NCI-H526 (cell line): ENCODE measurements at regions not wholly inside any gene's neighbourhood (a gene's known extent, or its start where the extent isn't known, plus 50 kb on each side); places are given as distances from the start of the nearest gene placed in this dataset.
"Not testable (repeated sequence)": the region's sequence is repeated elsewhere in the genome, so short reads cannot be mapped to it uniquely, and the experiment has no call there.

ENCODE experiments used
- DNase-seq, 2 experiments: peaks; one replicate each; lab custom pipeline; 2025; lab: John Stamatoyannopoulos, UW

- no peak for DNase-seq
These were observed 457.8 kb downstream of the QKI start for GRCh38 chr6:163872335-163872734.

GRCh38 chr6:163871616-163872015 is 457.1 kb downstream of the QKI start:
- DNase-seq: no peak

GRCh38 chr6:163867518-163868292 is 453.2 kb downstream of the QKI start:
- no peak for DNase-seq

GRCh38 chr6:163866192-163866591 is 451.7 kb downstream of the QKI start:
- no peak for DNase-seq

- no peak for DNase-seq
These were observed 449.0 kb downstream of the QKI start for GRCh38 chr6:163863565-163863964.

- DNase-seq: no peak
These were observed 448.2 kb downstream of the QKI start for GRCh38 chr6:163862701-163863100.

GRCh38 chr6:163861627-163862026 is 447.1 kb downstream of the QKI start:
- DNase-seq: no peak

- no peak for DNase-seq
These were observed 446.0 kb downstream of the QKI start for GRCh38 chr6:163860287-163861081.

GRCh38 chr6:163858870-163859269 is 444.4 kb downstream of the QKI start:
- DNase-seq: not testable (repeated sequence)

GRCh38 chr6:163857421-163857820 is 442.9 kb downstream of the QKI start:
- DNase-seq: no peak

- no peak for DNase-seq
These were observed 436.4 kb downstream of the QKI start for GRCh38 chr6:163850874-163851273.

- no peak for DNase-seq
These were observed 430.2 kb downstream of the QKI start for GRCh38 chr6:163844761-163845160.

GRCh38 chr6:163844357-163844756 is 429.8 kb downstream of the QKI start:
- no peak for DNase-seq

GRCh38 chr6:163843218-163843617 is 428.7 kb downstream of the QKI start:
- no peak for DNase-seq

GRCh38 chr6:163842467-163842866 is 427.9 kb downstream of the QKI start:
- no peak for DNase-seq

- DNase-seq: no peak
These were observed 427.2 kb downstream of the QKI start for GRCh38 chr6:163841733-163842132.

- DNase-seq: no peak
These were observed 426.8 kb downstream of the QKI start for GRCh38 chr6:163841326-163841725.

- DNase-seq: no peak
These were observed 426.4 kb downstream of the QKI start for GRCh38 chr6:163840880-163841279.

GRCh38 chr6:163839296-163839695 is 424.8 kb downstream of the QKI start:
- DNase-seq: no peak

- DNase-seq: no peak
These were observed 423.3 kb downstream of the QKI start for GRCh38 chr6:163837691-163838431.

- no peak for DNase-seq
These were observed 422.6 kb downstream of the QKI start for GRCh38 chr6:163836876-163837690.
